Activated T-cell treated with anti-CD3 and anti-CD28 coated beads for 24 hours (primary cell): ENCODE measurements at regions not wholly inside any gene's neighbourhood (a gene's known extent, or its start where the extent isn't known, plus 50 kb on each side); places are given as distances from the start of the nearest gene placed in this dataset.

Source experiments
- DNase-seq: peaks from one replicate; pipeline ENCODE4 v3.0.0-alpha.2; 2020; ENCODE audit warnings: low read depth

- DNase-seq, result no peak
Observed at GRCh38 chr16:59707436-59708226, 973.5 kb upstream of the GOT2 start.

- no peak for DNase-seq
Observed at GRCh38 chr16:59701963-59702930, 968.1 kb upstream of the GOT2 start.

GRCh38 chr16:59699786-59700185 is 965.7 kb upstream of the GOT2 start:
- DNase-seq, result no peak

GRCh38 chr16:59698346-59699020 is 964.4 kb upstream of the GOT2 start:
- DNase-seq, result no peak

- no peak for DNase-seq
Observed at GRCh38 chr16:59697761-59698160, 963.6 kb upstream of the GOT2 start.

- no peak for DNase-seq
Observed at GRCh38 chr16:59697236-59697635, 963.1 kb upstream of the GOT2 start.

GRCh38 chr16:59696495-59696894 is 962.4 kb upstream of the GOT2 start:
- DNase-seq, result no peak

- no peak for DNase-seq
Observed at GRCh38 chr16:59690216-59690615, 956.1 kb upstream of the GOT2 start.

GRCh38 chr16:59688006-59688405 is 953.9 kb upstream of the GOT2 start:
- DNase-seq, result no peak

- no peak for DNase-seq
Observed at GRCh38 chr16:59686405-59686804, 952.3 kb upstream of the GOT2 start.

GRCh38 chr16:59684911-59685310 is 950.8 kb upstream of the GOT2 start:
- no peak for DNase-seq

GRCh38 chr16:59683709-59684108 is 949.6 kb upstream of the GOT2 start:
- no peak for DNase-seq

- DNase-seq, result no peak
Observed at GRCh38 chr16:59665618-59666220, 931.6 kb upstream of the GOT2 start.

GRCh38 chr16:59658572-59658971 is 924.5 kb upstream of the GOT2 start:
- DNase-seq, result no peak

- DNase-seq, result no peak
Observed at GRCh38 chr16:59655031-59655430, 920.9 kb upstream of the GOT2 start.

GRCh38 chr16:59654455-59654854 is 920.3 kb upstream of the GOT2 start:
- no peak for DNase-seq

- no peak for DNase-seq
Observed at GRCh38 chr16:59651662-59652061, 917.5 kb upstream of the GOT2 start.

GRCh38 chr16:59645194-59645593 is 911.1 kb upstream of the GOT2 start:
- DNase-seq, result no peak

- no peak for DNase-seq
Observed at GRCh38 chr16:59635674-59636073, 901.6 kb upstream of the GOT2 start.

- no peak for DNase-seq
Observed at GRCh38 chr16:59634951-59635350, 900.8 kb upstream of the GOT2 start.

GRCh38 chr16:59634004-59634579 is 900.0 kb upstream of the GOT2 start:
- DNase-seq, result no peak
